ENCODE measurements at regions not wholly inside any gene's neighbourhood (a gene's known extent, or its start where the extent isn't known, plus 50 kb on each side); places are given as distances from the start of the nearest gene placed in this dataset.

DNA sequence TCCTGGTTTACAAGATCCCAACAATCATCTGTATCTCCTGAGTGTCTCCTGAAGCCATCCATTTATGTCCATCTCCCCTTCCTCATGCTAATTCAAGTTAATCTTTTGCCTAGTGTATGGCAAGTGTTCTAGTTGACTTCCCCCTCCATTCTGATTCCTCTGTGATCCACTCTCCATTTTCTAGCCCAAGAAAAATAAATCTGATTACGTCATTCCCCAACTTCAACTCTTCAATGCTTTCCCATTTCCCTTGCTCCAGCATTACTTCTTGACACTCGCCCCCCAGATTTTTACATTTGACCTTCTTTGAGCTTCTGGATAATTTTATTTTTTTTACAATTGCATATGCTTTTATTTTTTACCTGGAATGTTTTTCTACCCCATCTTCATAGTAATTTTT, 640.8 kb downstream of the TBC1D4 start:
- Histone ChIP-seq H3K4me3 (ENCODE audit: low read depth in 2 of 2, low read length in 2 of 2) (no peak overlapping the region), H3K27me3 (ENCODE audit: control insufficient read depth, insufficient read depth, low read length) (no peaks in the 10 kb centered on the region), H3K4me1 (ENCODE audit: control insufficient read depth, insufficient read depth, low read length) (no peaks in the 10 kb centered on the region), H3K27ac (ENCODE audit: low read length) (no peak overlapping the region), H3K36me3 (ENCODE audit: control insufficient read depth, insufficient read depth, low read length) (no peaks in the 10 kb centered on the region), H3K9me3 (ENCODE audit: control insufficient read depth, insufficient read depth, low read depth, low read length) (no peaks in the 10 kb centered on the region)
- ChIA-PET CTCF (no interaction called here), POLR2A (no interaction called here)
- no peak for DNase-seq (ENCODE audit: low read depth, low spot score)
- TF ChIP-seq, protein P1, sequence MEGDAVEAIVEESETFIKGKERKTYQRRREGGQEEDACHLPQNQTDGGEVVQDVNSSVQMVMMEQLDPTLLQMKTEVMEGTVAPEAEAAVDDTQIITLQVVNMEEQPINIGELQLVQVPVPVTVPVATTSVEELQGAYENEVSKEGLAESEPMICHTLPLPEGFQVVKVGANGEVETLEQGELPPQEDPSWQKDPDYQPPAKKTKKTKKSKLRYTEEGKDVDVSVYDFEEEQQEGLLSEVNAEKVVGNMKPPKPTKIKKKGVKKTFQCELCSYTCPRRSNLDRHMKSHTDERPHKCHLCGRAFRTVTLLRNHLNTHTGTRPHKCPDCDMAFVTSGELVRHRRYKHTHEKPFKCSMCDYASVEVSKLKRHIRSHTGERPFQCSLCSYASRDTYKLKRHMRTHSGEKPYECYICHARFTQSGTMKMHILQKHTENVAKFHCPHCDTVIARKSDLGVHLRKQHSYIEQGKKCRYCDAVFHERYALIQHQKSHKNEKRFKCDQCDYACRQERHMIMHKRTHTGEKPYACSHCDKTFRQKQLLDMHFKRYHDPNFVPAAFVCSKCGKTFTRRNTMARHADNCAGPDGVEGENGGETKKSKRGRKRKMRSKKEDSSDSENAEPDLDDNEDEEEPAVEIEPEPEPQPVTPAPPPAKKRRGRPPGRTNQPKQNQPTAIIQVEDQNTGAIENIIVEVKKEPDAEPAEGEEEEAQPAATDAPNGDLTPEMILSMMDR (IDR thresholded peaks at IDR 0.05) = no peak
- no peak for TF ChIP-seq SIN3A (IDR thresholded peaks at IDR 0.05; ENCODE audit: borderline replicate concordance, insufficient read depth, low read depth, low read length)
- no peak for TF ChIP-seq POLR2AphosphoS5 (IDR thresholded peaks at IDR 0.05; ENCODE audit: low read depth, low read length)
- no peak for TF ChIP-seq TCF7L2 (IDR thresholded peaks at IDR 0.05; ENCODE audit: low read depth, low read length)
- TF ChIP-seq, protein P2, sequence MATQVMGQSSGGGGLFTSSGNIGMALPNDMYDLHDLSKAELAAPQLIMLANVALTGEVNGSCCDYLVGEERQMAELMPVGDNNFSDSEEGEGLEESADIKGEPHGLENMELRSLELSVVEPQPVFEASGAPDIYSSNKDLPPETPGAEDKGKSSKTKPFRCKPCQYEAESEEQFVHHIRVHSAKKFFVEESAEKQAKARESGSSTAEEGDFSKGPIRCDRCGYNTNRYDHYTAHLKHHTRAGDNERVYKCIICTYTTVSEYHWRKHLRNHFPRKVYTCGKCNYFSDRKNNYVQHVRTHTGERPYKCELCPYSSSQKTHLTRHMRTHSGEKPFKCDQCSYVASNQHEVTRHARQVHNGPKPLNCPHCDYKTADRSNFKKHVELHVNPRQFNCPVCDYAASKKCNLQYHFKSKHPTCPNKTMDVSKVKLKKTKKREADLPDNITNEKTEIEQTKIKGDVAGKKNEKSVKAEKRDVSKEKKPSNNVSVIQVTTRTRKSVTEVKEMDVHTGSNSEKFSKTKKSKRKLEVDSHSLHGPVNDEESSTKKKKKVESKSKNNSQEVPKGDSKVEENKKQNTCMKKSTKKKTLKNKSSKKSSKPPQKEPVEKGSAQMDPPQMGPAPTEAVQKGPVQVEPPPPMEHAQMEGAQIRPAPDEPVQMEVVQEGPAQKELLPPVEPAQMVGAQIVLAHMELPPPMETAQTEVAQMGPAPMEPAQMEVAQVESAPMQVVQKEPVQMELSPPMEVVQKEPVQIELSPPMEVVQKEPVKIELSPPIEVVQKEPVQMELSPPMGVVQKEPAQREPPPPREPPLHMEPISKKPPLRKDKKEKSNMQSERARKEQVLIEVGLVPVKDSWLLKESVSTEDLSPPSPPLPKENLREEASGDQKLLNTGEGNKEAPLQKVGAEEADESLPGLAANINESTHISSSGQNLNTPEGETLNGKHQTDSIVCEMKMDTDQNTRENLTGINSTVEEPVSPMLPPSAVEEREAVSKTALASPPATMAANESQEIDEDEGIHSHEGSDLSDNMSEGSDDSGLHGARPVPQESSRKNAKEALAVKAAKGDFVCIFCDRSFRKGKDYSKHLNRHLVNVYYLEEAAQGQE (IDR thresholded peaks at IDR 0.05; ENCODE audit: insufficient read depth in 1 of 2, low read depth in 2 of 2, low read length in 1 of 2) = no peak
- BruUV-seq (replicated peaks) = no TSS peak
- no peak for ATAC-seq
- in situ Hi-C loops (cut with HindIII; ENCODE audit: low pct_unique_long_range_greater_than_20kb, low sequenced_read_pairs) (no loop called here), intact Hi-C loops (cut with micrococcal nuclease; ENCODE audit: unreplicated experiment) (no loop called here)

DNA sequence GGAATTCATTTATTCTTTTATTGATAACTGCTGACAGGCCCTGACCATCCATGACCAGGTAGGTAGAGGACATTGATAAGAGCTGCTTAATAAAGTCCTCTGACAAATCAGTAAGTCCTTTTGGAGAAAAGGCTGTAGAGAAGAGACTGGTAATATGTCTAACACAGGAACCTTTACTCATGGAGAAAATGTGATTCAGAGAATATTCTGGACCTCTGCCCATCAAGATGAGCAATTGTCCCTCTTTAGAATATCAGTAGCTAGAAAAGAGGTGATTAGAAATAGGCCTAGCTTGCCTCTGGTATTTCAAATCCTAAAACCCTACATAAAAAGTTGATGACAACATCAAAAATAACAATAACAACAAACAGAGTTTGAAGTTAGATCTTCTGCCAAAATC, 642.3 kb downstream of the TBC1D4 start:
- H3K36me3 ChIP-seq (ENCODE audit: control insufficient read depth, insufficient read depth, low read length) = no peaks in the 10 kb centered on the region
- H3K4me1 ChIP-seq (ENCODE audit: control insufficient read depth, insufficient read depth, low read length) = no peaks in the 10 kb centered on the region
- ATAC-seq (no peak), DNase-seq (ENCODE audit: low read depth, low spot score) (no peak)
- H3K27ac ChIP-seq (ENCODE audit: low read length) = no peak overlapping the region
- intact Hi-C loops (cut with micrococcal nuclease; ENCODE audit: unreplicated experiment) (no loop called here), in situ Hi-C loops (cut with HindIII; ENCODE audit: low pct_unique_long_range_greater_than_20kb, low sequenced_read_pairs) (no loop called here)
- POLR2A ChIA-PET = no interaction called here
- TF ChIP-seq, protein P2 (IDR thresholded peaks at IDR 0.05; ENCODE audit: insufficient read depth in 1 of 2, low read depth in 2 of 2, low read length in 1 of 2) = no peak
- no peak for TF ChIP-seq POLR2AphosphoS5 (IDR thresholded peaks at IDR 0.05; ENCODE audit: low read depth, low read length)
- no peak for TF ChIP-seq TCF7L2 (IDR thresholded peaks at IDR 0.05; ENCODE audit: low read depth, low read length)
- TF ChIP-seq, protein P1 (IDR thresholded peaks at IDR 0.05) = no peak
- no peak for TF ChIP-seq SIN3A (IDR thresholded peaks at IDR 0.05; ENCODE audit: borderline replicate concordance, insufficient read depth, low read depth, low read length)
- H3K27me3 ChIP-seq (ENCODE audit: control insufficient read depth, insufficient read depth, low read length) = no peaks in the 10 kb centered on the region
- H3K9me3 ChIP-seq (ENCODE audit: control insufficient read depth, insufficient read depth, low read depth, low read length) = no peaks in the 10 kb centered on the region
- CTCF ChIA-PET = no interaction called here
- no TSS peak for BruUV-seq (replicated peaks)
- no peak overlapping the region for H3K4me3 ChIP-seq (ENCODE audit: low read depth in 2 of 2, low read length in 2 of 2)

Measured in Panc1 (cell line).